ENCODE measurements at regions not wholly inside any gene's neighbourhood (a gene's known extent, or its start where the extent isn't known, plus 50 kb on each side); places are given as distances from the start of the nearest gene placed in this dataset.
"Not testable (repeated sequence)": the region's sequence is repeated elsewhere in the genome, so short reads cannot be mapped to it uniquely, and the experiment has no call there.

DNA sequence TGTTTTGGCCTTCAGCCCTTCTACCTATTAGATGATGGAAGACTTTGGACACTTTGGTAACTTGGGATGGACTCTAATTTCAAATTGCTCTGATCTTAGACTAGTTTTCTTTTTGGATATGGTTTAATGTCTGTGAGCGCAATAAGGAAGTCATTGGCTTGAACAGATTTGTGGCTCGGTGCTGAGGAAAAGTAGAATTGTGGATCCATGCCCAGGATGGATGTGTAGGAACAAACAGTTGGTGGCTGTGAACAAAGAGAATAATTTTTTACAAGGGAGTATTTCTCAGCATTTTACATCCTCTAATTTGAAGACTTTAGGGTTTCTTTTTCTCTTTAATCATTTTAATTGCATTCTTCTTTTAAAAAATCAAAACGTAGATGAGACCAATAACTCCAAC is 327.1 kb downstream of the GLUD2 start:
- Histone ChIP-seq H3K9me3 (replicated peaks in 1 of 2; ENCODE audit: control insufficient read depth in 1 of 2, insufficient read depth in 1 of 2, low read length in 2 of 2) (peaks cover 0 to 7% of the 10 kb centered on the region in 2 donors), H3K79me2 (ENCODE audit: insufficient read depth, low read length) (no peaks in the 10 kb centered on the region), H3K36me3 (replicated peaks in 1 of 2; ENCODE audit: control insufficient read depth in 1 of 2, insufficient read depth in 2 of 2, low read length in 2 of 2) (no peaks in the 10 kb centered on the region), H3K4me3 (replicated peaks in 1 of 3; ENCODE audit: low read depth in 2 of 3, low read length in 3 of 3) (no peak overlapping the region), H3K27ac (ENCODE audit: low read depth in 1 of 2, low read length in 2 of 2) (no peak overlapping the region), H3K4me2 (replicated peaks; ENCODE audit: extremely low read depth, low read length, poor library complexity, severe bottlenecking) (no peak overlapping the region), H2AFZ (ENCODE audit: insufficient read depth, low read depth, low read length, poor library complexity, severe bottlenecking) (no peak overlapping the region), H4K20me1 (ENCODE audit: insufficient read depth, low read length) (no peaks in the 10 kb centered on the region), H3K4me1 (ENCODE audit: control insufficient read depth in 1 of 2, insufficient read depth in 2 of 2, low read length in 2 of 2) (no peaks in the 10 kb centered on the region), H3K9ac (ENCODE audit: insufficient read depth, low read length, poor library complexity, severe bottlenecking) (no peak overlapping the region), H3K27me3 (ENCODE audit: control insufficient read depth in 2 of 2, insufficient read depth in 2 of 2, low read length in 2 of 2) (no peaks in the 10 kb centered on the region)
- Mint-ChIP-seq H3K4me3 (no peak overlapping the region), H3K9me3 (peaks cover 0 to 5% (median 2%) of the 10 kb centered on the region in 7 donors), H3K4me1 (no peaks in the 10 kb centered on the region), H3K27me3 (ENCODE audit: low read depth in 3 of 3) (peaks cover 0 to 3% (median 0%) of the 10 kb centered on the region in 3 donors), H3K36me3 (no peaks in the 10 kb centered on the region), H3K27ac (no peak overlapping the region)
- intact Hi-C loops (cut with micrococcal nuclease), result no loop called here
- no CpG with 5 or more reads among the region's 3 CpGs for WGBS (ENCODE audit: insufficient coverage)
- no peak for DNase-seq
- TF ChIP-seq, protein P1, sequence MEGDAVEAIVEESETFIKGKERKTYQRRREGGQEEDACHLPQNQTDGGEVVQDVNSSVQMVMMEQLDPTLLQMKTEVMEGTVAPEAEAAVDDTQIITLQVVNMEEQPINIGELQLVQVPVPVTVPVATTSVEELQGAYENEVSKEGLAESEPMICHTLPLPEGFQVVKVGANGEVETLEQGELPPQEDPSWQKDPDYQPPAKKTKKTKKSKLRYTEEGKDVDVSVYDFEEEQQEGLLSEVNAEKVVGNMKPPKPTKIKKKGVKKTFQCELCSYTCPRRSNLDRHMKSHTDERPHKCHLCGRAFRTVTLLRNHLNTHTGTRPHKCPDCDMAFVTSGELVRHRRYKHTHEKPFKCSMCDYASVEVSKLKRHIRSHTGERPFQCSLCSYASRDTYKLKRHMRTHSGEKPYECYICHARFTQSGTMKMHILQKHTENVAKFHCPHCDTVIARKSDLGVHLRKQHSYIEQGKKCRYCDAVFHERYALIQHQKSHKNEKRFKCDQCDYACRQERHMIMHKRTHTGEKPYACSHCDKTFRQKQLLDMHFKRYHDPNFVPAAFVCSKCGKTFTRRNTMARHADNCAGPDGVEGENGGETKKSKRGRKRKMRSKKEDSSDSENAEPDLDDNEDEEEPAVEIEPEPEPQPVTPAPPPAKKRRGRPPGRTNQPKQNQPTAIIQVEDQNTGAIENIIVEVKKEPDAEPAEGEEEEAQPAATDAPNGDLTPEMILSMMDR (IDR thresholded peaks at IDR 0.05), result no peak

DNA sequence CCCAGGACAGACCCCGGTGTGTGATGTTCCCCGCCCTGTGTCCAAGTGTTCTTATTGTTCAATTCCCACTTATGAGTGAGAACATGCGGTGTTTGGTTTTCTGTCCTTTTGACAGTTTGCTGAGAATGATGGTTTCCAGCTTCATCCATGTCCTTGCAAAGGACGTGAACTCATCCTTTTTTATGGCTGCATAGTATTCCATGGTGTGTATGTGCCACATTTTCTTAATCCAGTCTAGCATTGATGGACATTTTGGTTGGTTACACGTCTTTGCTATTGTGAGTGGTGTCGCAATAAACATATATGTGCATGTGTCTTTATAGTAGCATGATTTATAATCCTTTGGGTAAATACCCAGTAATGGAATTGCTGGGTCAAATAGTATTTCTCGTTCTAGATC is 334.5 kb downstream of the GLUD2 start:
- H3K4me3 Mint-ChIP-seq; H3K79me2 ChIP-seq (ENCODE audit: insufficient read depth, low read length); H2AFZ ChIP-seq (ENCODE audit: insufficient read depth, low read depth, low read length, poor library complexity, severe bottlenecking); H3K9ac ChIP-seq (ENCODE audit: insufficient read depth, low read length, poor library complexity, severe bottlenecking); intact Hi-C loops (cut with micrococcal nuclease); H3K4me1 ChIP-seq (ENCODE audit: control insufficient read depth in 1 of 2, insufficient read depth in 2 of 2, low read length in 2 of 2); H3K27ac ChIP-seq (ENCODE audit: low read depth in 1 of 2, low read length in 2 of 2); H3K4me1 Mint-ChIP-seq; H3K27me3 ChIP-seq (ENCODE audit: control insufficient read depth in 2 of 2, insufficient read depth in 2 of 2, low read length in 2 of 2); H3K9me3 Mint-ChIP-seq; H3K36me3 Mint-ChIP-seq; DNase-seq; H3K27me3 Mint-ChIP-seq (ENCODE audit: low read depth in 3 of 3); H3K36me3 ChIP-seq (replicated peaks in 1 of 2; ENCODE audit: control insufficient read depth in 1 of 2, insufficient read depth in 2 of 2, low read length in 2 of 2); H3K4me2 ChIP-seq (replicated peaks; ENCODE audit: extremely low read depth, low read length, poor library complexity, severe bottlenecking); H3K27ac Mint-ChIP-seq; H3K9me3 ChIP-seq (replicated peaks in 1 of 2; ENCODE audit: control insufficient read depth in 1 of 2, insufficient read depth in 1 of 2, low read length in 2 of 2); H4K20me1 ChIP-seq (ENCODE audit: insufficient read depth, low read length); H3K4me3 ChIP-seq (replicated peaks in 1 of 3; ENCODE audit: low read depth in 2 of 3, low read length in 3 of 3): not testable (repeated sequence)
- no CpG with 5 or more reads among the region's 7 CpGs for WGBS (ENCODE audit: insufficient coverage)

Measured in CD14-positive monocyte (primary cell).